HEK293T (cell line): ENCODE measurements at regions not wholly inside any gene's neighbourhood (a gene's known extent, or its start where the extent isn't known, plus 50 kb on each side); places are given as distances from the start of the nearest gene placed in this dataset.

Experiments used
- CTCF ChIA-PET: fragments of 350-600 bp; formaldehyde crosslinking; extraction: SDS; loops from one replicate; lab custom pipeline; 2021; ENCODE audit warnings: antibody characterized with exemption, inconsistent platforms; lab: Yijun Ruan, JAX
- POLR2A ChIA-PET: fragments of 350-600 bp; formaldehyde crosslinking; extraction: SDS; loops from one replicate; lab custom pipeline; 2020; ENCODE audit warnings: antibody characterized with exemption, inconsistent platforms; lab: Yijun Ruan, JAX
- DNase-seq: peaks from one replicate; pipeline ENCODE4 v3.0.0; 2012; ENCODE audit warnings: mixed read lengths; ENCODE audit errors: extremely low spot score
- ARNT ChIP-seq: fragments of 450-650 bp; IDR thresholded peaks from 2 replicates; pipeline ENCODE4 v1.6.1; 2017; ENCODE audit warnings: mild to moderate bottlenecking
- BHLHE40 ChIP-seq: fragments of 450-650 bp; IDR thresholded peaks from 2 replicates; pipeline ENCODE4 v1.6.1; 2016; ENCODE audit warnings: mild to moderate bottlenecking, moderate library complexity, borderline replicate concordance
- CTBP1 ChIP-seq: fragments of 450-650 bp; IDR thresholded peaks from 2 replicates; pipeline ENCODE4 v1.6.1; 2016; ENCODE audit warnings: borderline replicate concordance
- ELF4 ChIP-seq: fragments of 450-650 bp; IDR thresholded peaks from 2 replicates; pipeline ENCODE4 v1.6.1; 2017; ENCODE audit warnings: antibody characterized with exemption
- FOXA1 ChIP-seq: fragments of 450-650 bp; IDR thresholded peaks from 2 replicates; pipeline ENCODE4 v1.6.1; 2016; ENCODE audit warnings: mild to moderate bottlenecking
- FOXK2 ChIP-seq: fragments of 450-650 bp; IDR thresholded peaks from 2 replicates; pipeline ENCODE4 v1.6.1; 2016; ENCODE audit warnings: mild to moderate bottlenecking
- FOXM1 ChIP-seq: fragments of 450-650 bp; IDR thresholded peaks from 2 replicates; pipeline ENCODE4 v1.6.1; 2017; ENCODE audit warnings: mild to moderate bottlenecking, borderline replicate concordance
- HDGF ChIP-seq: fragments of 450-650 bp; IDR thresholded peaks from 2 replicates; pipeline ENCODE4 v1.6.1; 2017; ENCODE audit warnings: antibody characterized with exemption, borderline replicate concordance
- L3MBTL2 ChIP-seq: fragments of 450-650 bp; conservative IDR thresholded peaks from 2 replicates; pipeline ENCODE4 v1.6.1; 2016; ENCODE audit warnings: mild to moderate bottlenecking
- LEF1 ChIP-seq: fragments of 450-650 bp; IDR thresholded peaks from 2 replicates; pipeline ENCODE4 v1.6.1; 2017; ENCODE audit warnings: mild to moderate bottlenecking, borderline replicate concordance
- NFRKB ChIP-seq: fragments of 450-650 bp; IDR thresholded peaks from 2 replicates; pipeline ENCODE4 v1.6.1; 2016; ENCODE audit warnings: mild to moderate bottlenecking, moderate library complexity
- SP1 ChIP-seq: fragments of 450-650 bp; IDR thresholded peaks from 2 replicates; pipeline ENCODE4 v1.6.1; 2017
- SUZ12 ChIP-seq: fragments of 450-650 bp; IDR thresholded peaks from 2 replicates; pipeline ENCODE4 v1.6.1; 2016; ENCODE audit warnings: mild to moderate bottlenecking
- TARDBP ChIP-seq: fragments of 450-650 bp; IDR thresholded peaks from 2 replicates; pipeline ENCODE4 v1.6.1; 2016
- ZNF384 ChIP-seq: fragments of 450-650 bp; IDR thresholded peaks from 2 replicates; pipeline ENCODE4 v1.6.1; 2016
- TF ChIP-seq, protein P1 (sequence below): fragments of 450-650 bp; IDR thresholded peaks from 2 replicates; pipeline ENCODE4 v1.6.1; 2016

DNA sequence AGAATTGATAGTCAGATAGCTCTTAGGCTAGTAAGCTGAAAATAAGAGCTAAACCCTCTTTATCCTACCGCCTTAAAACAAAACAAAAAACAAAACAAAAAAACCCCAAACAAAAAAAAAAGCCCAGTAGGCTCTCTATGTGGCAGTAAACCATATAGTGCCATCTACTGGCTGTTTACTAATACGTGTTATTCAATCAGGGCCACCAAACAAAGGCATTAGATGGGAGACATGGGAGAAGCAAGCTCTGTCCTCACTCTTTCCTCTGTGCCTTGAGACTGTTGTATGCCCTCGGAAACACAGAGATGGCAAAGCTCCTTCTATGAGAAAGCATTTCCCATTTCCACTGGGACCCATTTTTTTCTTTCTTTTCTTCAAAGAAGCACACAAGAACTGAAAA lies 148.8 kb upstream of the MID1 start:
- ChIA-PET CTCF (interaction anchor here (0.5 to 2.3 kb wide), 15 partner anchors 9 to 529 kb away, joined by 3 to 10 read pairs (median 4); no protein-coding TSS in a partner anchor), POLR2A (interaction anchor here (1.2 to 1.9 kb wide), 2 partner anchors 13 to 150 kb away, joined by 3 to 6 read pairs; no protein-coding TSS in a partner anchor)
- peak; percentile 46 for DNase-seq
- TF ChIP-seq, protein P1, sequence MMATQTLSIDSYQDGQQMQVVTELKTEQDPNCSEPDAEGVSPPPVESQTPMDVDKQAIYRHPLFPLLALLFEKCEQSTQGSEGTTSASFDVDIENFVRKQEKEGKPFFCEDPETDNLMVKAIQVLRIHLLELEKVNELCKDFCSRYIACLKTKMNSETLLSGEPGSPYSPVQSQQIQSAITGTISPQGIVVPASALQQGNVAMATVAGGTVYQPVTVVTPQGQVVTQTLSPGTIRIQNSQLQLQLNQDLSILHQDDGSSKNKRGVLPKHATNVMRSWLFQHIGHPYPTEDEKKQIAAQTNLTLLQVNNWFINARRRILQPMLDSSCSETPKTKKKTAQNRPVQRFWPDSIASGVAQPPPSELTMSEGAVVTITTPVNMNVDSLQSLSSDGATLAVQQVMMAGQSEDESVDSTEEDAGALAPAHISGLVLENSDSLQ, result no peak
- TF ChIP-seq ZNF384, result peak; percentile 79

DNA sequence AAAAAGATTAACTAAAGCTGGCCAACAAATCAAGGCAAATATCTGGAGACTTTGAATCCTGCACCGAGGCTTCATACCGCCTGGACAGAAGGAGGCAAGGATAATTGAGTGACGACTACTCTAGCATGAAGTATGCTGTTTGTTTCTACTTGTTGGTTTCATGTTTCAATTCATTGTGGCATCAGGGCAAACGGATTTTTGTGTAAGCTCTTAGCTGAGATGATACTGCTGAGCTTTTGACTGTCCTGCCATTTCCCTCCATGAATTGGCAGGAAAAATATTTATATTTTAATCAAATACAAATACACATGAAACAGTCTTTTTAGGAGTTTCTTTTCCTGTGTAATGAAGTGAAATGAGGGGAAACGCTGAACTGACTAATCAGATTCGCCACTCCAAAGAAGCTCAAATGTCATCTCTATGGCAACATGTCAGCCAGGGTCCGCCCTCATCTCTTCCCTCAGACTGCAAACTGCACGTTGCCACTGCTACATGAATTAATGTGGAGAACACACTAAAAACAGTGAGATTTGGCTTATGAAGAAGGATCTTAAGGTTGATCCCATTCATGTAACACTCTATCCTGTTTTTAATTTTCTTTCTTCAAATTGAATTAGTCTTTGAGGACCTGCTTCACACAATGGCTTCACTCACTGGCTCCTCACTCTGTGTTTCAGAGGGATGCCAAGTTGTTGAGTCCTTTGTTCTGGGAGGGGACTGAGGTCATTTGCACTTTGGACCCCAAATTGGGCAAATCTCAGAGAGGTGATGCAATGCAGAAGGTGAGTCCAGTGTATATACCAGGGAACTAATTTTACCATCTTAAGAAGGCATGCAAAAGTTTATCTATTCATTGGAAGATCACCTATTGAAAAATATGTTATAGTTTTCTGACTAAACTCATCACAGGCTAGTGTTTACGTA lies 149.6 kb upstream of the MID1 start:
- DNase-seq, result no peak

DNA sequence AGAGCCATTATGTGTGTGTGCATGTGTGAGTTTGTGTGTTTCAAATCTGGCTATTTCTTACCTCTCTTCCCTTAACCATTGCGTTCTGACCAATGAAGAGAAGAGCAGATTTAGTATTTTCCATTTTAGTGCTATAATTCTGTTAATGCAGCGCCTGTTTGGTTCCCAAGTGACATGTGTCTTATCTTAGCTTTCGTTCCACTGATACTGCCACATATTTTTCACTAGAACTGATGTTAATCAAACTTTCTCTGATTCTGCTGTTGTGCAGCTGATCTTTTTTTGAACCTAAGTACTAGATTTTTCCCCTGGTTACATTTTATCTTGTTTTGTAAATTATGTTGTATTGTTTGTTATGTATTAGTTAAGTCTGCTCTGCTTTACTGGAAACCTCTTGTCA lies 152.9 kb upstream of the MID1 start:
- no peak for DNase-seq
- POLR2A ChIA-PET, result no interaction called here
- CTCF ChIA-PET, result no interaction called here
- no peak for TF ChIP-seq FOXM1
- TF ChIP-seq LEF1, result no peak
- no peak for TF ChIP-seq TARDBP
- TF ChIP-seq SP1, result no peak
- no peak for TF ChIP-seq ARNT
- no peak for TF ChIP-seq FOXK2
- TF ChIP-seq, protein P1, result no peak
- TF ChIP-seq CTBP1, result no peak
- TF ChIP-seq SUZ12, result no peak
- TF ChIP-seq HDGF, result no peak
- TF ChIP-seq BHLHE40, result no peak
- TF ChIP-seq L3MBTL2, result no peak

More for the DNA sequence above, 149.6 kb upstream of the MID1 start:
- CTCF ChIA-PET, result interaction anchor here (0.6 to 2.3 kb wide), 15 partner anchors 8 to 530 kb away, joined by 3 to 9 read pairs (median 4); no protein-coding TSS in a partner anchor
- TF ChIP-seq TARDBP, result no peak
- no peak for TF ChIP-seq CTBP1
- TF ChIP-seq FOXM1, result no peak
- TF ChIP-seq BHLHE40, result no peak
- TF ChIP-seq HDGF, result no peak
- no peak for TF ChIP-seq LEF1
- TF ChIP-seq, protein P1, result no peak
- TF ChIP-seq FOXA1, result no peak
- TF ChIP-seq ARNT, result no peak
- no peak for TF ChIP-seq SUZ12
- TF ChIP-seq ZNF384, result no peak
- TF ChIP-seq L3MBTL2, result no peak
- TF ChIP-seq NFRKB, result no peak
- TF ChIP-seq SP1, result no peak
- TF ChIP-seq FOXK2, result no peak
- TF ChIP-seq ELF4, result no peak
- POLR2A ChIA-PET, result interaction anchor here (1.2 to 1.9 kb wide), 2 partner anchors 13 to 151 kb away, joined by 3 to 6 read pairs; no protein-coding TSS in a partner anchor

DNA sequence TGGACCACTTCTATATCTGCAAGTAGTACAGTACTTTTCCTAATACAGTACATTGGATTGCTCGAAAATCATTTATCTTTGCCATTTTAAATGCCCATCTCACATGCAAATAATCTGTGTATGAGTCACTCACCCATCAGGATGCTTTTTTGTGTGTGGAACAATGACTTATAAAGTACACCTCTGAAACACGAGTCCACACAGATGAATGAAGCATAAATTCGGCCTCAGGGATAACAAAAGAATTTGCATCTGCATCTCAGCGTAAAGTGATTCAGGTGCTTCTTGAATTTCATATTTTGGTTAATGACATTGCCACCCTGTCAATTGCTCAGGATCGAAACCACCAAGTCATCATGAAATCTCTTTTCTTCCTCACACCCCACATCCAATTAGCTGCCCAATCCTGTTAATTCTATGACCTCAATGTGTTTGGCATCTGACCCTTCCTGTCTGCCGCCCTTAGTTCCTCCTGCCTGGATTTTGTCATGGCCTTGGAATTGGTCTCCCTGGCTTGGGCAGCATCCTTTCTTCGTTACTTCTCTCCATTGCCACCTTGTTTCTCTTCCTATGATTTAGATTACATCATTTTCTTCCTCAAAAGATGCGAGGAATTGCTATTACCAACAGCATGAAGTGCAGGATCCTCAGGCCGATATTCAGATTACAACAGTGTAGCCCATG lies 161.6 kb upstream of the MID1 start:
- no peak for DNase-seq
- POLR2A ChIA-PET, result no interaction called here
- TF ChIP-seq BHLHE40 (no peak), FOXA1 (no peak)
- TF ChIP-seq, protein P1, result no peak

DNA sequence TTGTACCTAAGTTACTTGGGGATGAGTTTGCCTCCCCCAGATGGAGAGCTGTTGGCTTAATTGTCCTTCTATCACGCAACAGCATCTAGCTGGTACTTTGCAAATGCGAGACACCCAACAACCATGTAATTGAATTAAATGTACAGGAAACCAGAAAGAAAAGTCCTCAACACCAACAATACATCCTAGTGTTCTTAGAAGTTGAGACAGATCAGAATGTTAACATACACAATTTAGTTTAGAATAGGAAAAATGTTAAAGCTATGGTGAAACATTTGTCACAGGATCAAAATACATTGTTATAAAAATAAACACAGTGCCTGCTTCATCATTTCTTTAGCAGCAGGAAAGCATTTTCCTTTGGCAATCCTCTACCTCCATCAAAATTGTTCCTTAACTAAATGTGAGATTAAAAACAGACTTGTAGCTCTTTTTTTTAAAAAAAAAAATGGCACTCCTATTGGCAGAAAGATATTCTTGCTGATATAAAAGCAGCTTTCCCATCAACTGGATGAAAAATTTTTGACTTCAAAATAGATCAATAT lies 163.1 kb upstream of the MID1 start:
- POLR2A ChIA-PET, result no interaction called here
- DNase-seq, result no peak
- no peak for TF ChIP-seq ZNF384
- no peak for TF ChIP-seq FOXK2
- TF ChIP-seq SUZ12, result no peak
- no peak for TF ChIP-seq BHLHE40
- TF ChIP-seq, protein P1, result no peak
- CTCF ChIA-PET, result interaction anchor here (0.9 kb wide), 1 partner anchor 14 kb away, joined by 3 read pairs; no protein-coding TSS in a partner anchor

More for the DNA sequence above, 161.6 kb upstream of the MID1 start:
- CTCF ChIA-PET, result no interaction called here
